GM21786 (cell line): ENCODE measurements at regions not wholly inside any gene's neighbourhood (a gene's known extent, or its start where the extent isn't known, plus 50 kb on each side); places are given as distances from the start of the nearest gene placed in this dataset.
A peak's percentile ranks its signal among the peaks of the same experiment; 100 is the strongest.

ENCODE experiments used
- ATAC-seq: cut with Tn5 transposase; IDR thresholded peaks from one replicate; pipeline ENCODE4 v1.9.1; 2021; ENCODE audit not compliant: unreplicated experiment

DNA sequence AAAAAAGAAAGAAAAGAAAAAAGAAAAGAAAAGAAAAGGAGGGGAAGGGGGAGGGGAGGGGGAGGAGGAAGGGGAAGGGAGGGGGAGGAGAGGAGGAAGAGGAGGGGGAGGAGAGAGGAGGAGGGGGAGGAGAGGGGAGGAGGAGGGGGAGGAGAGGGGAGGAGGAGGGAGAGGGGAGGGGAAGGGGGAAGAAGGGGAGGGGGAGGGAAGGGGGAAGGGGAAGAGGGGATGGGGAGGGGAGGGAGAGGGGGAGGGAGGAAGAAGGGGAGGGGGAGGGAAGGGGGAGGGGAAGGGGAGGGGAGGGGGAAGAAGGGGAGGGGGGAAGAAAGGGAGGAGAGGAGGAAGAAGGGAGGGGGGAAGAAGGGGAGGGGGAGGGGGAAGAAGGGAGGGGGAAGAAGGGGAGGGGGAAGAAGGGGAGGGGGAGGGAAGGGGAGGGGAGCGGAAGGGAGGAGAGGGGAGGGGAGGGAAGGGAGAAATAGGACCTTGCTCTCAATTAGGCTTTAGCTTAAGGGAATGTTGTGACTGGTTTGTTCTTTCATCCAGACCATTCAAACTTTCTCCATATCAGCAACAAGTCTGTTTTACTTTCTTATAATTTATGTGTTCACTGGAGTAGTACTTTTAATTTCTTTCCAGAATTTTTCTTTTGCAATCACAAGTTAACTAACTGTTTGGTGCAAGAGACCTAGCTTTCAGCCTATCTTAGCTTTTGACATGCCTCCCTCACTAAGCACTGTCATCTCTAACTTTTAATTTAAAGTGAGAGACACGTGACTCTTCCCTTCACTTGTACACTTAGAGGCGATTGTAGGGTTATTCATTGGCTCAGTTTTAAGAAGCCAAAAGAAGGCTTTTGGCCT lies 76.5 kb upstream of the EGLN3 start:
- no peak for ATAC-seq

DNA sequence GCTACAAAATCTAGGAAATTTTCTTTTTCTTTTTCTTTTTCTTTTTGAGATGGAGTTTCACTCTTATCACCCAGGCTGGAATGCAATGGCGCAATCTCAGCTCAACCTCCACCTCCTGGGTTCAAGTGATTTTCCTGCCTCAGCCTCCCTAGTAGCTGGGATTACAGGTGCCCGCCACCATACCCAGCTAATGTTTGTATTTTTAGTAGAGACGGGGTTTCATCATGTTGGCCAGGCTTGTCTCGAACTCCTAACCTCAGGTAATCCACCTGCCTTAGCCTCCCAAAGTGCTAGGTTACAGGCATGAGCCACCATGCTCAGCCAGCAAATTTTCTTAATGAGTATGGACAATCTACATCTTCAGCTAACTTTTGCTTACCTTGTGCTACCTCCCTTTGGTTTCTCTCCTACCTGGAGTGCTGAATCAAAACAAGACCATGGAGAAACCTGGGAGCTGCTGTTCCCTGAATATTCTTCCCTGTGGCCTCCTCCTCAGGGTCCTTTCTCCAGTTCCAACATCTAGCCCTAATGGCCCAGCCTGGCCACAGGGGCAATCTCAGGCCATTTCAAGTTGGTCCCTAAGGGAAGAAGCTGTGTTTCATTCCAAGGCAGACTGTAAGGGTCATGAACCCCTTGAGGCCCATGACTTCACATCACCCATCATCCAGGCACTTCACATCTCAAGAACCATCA lies 74.6 kb upstream of the EGLN3 start:
- ATAC-seq, result no peak

DNA sequence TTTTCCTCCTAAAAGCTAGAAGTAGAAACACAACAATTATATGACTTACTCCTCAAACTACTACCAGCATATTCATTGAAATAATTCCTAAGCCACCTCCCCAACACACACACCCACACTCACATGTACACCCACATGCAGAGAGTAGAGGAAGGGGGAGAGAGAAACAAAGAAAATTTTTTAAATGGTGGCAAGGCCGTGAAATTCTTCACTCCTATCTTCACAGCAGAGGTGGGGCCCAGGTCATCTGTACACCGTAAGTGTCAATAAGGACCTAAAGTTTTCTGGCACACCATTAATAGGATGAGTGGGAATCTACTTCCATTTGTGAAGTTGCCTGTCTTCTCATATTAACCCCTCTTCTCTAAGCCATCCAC lies 73.9 kb upstream of the EGLN3 start:
- ATAC-seq, result no peak

DNA sequence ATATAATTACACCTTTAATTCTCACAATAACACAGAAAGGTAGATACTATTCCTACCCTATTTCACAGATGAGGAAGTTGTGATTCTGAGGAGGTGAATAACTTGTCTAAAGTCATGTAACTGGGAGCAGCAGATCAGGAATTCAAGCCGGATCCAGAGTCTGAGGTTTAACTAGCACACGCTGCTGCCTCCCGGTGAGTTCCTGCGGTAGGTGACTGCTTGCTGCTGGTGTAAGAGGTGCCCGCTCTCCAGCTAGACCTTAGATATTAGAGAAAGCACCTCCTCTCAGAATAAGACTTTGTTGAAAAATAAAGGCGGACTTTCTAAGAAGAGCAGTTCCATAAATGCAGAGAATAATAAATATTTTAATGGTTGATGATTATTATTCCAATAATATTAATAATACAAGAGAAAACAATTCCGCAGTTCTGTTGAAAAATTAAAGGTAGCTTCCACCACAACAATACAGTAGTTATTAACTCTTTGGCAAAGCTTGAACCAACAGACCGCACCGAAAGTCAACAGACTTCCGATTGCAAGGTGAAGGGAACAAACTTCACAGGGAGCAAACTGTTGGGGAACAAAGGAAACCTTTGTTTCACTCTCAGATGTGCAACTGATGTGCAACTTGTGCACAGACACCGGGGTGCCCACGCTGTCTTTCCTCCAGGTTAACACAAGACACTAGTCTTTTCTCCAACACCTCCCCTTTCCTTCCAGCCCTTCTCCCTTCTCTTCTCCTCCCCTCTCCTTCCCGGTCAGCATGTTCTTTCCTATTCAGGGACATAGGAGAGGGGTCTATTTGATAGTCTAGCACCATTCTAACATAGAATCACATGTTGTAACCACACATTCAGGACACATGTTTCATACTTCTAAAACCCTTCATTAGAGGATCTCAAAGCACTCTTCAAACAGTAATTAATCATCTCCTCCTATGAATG lies 73.2 kb upstream of the EGLN3 start:
- no peak for ATAC-seq

DNA sequence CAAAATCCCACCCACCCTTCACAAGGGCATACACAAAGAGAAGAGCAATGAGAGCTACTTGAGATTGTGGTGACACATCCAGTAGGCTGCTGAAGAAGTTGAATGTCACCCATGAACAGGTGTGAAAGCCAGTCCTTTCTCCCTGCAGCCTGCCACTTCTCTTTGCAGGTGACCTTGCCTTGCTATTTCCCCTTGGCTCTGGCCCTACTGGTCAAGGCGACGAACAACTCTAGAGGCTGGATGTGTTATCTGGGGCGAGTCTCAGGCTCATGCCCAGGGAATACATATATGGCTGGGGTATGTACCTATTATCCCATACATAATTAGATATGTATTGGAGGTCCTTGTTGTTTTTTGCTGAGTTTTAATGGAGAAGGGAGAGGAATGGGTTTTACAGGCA lies 70.2 kb upstream of the EGLN3 start:
- no peak for ATAC-seq

GRCh38 chr14:34020014-34020413 lies 69.1 kb upstream of the EGLN3 start:
- ATAC-seq, result no peak

GRCh38 chr14:34018564-34019244 lies 67.8 kb upstream of the EGLN3 start:
- ATAC-seq, result peak; percentile 75

DNA sequence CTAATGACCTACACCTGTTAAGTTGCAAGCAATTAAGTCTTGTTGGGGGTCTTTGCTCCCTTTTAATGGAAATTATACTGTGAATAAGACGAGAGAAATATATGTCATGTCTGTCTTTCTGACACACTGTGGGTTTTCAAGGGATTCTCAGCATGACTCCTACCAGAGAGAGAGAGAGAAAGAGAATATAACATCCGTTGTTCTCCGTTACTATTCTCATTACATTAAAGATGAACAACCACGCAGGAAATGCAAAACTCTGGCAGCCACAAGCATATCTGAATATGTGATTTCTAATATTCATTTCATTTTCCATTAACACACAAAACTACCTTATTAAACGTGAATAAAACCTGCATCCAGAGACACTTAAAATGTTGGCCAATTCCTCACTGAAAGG lies 67.3 kb upstream of the EGLN3 start:
- ATAC-seq, result peak; percentile 8

- ATAC-seq, result no peak
These were observed 64.5 kb upstream of the EGLN3 start for GRCh38 chr14:34015383-34015782.

DNA sequence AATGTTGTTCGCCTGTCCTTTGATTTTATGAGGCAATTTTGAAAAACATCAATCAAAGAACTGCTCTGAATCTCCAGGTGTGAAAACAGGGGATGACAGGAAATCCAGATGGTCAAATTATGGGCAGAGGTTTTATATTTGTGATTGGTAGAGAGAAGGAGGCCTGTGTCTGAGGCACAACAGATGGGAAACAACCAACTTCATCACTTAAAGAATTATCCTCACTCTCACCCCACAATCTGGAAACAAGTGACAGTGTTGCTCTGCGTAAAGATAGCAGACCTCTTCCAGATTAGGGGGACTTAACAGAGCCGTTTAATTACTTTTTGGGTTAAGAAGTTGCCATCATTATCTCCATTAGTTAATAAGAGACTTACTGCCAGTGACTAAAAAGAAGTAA lies 64.1 kb upstream of the EGLN3 start:
- no peak for ATAC-seq

DNA sequence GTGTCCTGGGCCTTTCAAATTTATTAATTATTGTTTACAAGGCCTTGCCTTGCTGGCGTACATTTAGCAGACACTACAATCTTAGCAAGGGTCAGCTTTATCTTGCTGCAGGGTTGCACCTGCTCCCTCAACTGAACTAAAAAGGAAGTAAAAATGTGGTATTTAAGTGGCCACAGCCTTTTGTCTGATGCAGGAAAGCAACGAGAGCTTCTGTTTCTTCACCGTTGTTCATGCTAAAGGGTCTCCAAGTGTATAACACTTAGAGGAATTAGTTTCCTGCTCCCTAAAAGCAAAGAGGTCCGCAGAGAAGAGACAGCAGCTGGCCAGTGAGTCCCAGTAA lies 62.8 kb upstream of the EGLN3 start:
- peak; percentile 51 for ATAC-seq

GRCh38 chr14:34012978-34013720 lies 62.3 kb upstream of the EGLN3 start:
- ATAC-seq, result peak; percentile 78

DNA sequence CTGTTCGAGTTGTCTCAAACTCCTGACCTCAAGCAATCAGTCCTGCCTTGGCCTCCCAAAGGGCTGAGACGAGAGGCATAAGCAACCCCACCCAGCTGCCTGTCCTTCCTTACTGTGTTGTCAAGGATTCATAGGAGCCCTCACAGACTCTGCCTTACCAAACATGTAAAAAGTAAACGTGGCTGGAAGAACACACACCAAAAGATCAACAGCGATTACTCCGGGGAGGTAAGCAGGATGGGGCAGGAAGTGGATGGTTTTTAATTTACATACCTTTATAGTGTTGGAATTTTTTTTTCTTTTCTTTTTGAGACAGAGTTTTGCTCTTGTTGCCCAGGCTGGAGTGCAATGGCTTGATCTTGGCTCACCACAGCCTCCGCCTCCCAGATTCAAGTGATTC lies 61.5 kb upstream of the EGLN3 start:
- no peak for ATAC-seq

DNA sequence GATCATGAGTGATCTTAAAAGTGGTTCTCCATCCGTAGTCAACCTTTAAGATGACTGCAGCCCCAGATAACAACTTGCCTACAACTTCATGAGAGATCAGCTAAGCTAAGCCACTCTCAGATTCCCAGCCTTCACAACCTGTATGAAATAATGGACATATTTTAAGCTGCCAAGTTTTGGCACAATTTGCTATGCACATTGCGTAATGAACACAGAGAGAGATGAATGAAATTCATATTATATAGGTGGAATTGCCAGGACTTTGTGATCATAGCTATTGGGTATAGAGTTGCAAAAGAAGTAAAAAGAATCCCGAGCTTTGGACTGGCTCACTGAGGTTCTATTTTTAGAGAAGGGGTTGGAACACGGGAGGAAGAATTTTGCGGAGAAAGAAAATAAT lies 59.1 kb upstream of the EGLN3 start:
- no peak for ATAC-seq

DNA sequence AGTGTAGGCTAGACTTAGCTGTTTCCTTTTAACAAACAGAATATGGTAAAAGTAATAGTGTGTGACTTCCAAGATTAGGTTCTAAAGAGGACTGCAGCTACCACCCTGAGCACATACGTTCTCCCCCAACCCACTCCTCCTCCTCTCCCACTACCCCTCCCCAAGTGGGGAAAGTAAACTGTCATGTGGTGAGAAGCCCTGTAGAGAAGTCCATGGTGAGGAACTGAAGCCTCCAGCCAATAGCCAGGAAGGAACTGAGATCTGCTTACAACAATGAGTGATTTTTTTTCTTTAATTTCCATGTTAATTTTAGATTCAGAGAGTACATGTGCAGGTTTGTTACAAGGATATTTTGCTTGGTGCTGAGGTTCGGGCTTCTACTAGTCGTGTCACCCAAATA lies 57.0 kb upstream of the EGLN3 start:
- no peak for ATAC-seq

DNA sequence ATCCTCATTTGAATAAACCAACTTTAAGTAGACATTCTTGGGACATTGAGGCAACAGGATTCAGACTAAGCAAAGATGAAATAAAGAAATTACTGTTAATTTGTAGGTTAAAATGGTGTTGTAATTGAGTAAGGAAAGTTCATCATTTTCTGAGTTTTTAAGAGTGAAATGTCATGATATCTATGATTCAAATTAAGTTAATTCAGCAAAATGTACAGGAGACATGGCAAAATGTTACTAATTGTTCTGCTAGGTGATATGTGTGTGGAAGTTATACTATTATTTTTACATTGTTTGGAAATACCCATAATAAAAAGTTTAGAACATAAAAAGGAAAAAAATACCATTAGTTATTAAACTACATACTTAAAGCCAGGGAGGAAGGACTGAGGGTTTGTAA lies 55.0 kb upstream of the EGLN3 start:
- no peak for ATAC-seq

GRCh38 chr14:34004881-34005280 lies 54.0 kb upstream of the EGLN3 start:
- ATAC-seq, result no peak

DNA sequence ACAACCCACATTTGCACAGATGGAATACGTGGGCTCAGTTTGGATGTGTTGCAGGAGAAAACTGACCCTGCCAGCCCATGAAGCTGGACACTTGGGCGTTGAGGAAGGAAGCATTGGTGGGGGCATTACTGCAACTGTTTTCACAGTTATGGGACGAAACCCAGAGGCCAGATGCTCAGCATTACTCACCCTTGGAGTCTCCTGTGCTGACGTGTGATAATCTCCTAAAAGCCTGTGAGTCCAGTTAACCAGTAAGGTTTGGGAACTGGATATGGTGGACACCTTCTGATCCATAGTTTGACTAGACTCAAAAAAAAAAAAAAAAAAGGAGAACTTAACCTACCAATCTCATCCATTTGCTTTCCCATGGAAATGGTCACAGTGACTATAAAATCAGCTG lies 52.8 kb upstream of the EGLN3 start:
- no peak for ATAC-seq

- no peak for ATAC-seq
These were observed 52.3 kb upstream of the EGLN3 start for GRCh38 chr14:34003082-34003668.
